ENCODE measurements at regions not wholly inside any gene's neighbourhood (a gene's known extent, or its start where the extent isn't known, plus 50 kb on each side); places are given as distances from the start of the nearest gene placed in this dataset.

DNA sequence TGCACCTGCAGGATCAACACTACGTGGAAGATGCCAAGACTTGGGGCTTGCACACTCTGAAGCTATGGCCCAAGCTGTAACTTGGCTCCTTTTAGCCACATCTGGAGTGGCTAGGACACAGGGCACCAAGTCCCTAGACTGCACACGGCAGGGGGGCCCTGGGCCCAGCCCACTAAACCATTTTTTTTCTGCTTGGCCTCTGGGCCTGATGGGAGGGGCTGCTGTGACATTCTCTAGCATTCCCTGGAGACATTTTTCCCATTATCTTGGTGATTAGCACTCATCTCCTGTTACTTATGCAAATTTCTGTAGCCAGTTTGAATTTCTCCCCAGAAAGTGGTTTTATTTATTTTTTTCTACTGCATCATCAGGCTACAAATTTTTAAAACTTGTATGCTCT lies 1080.7 kb downstream of the LRFN5 start:
- no peak for DNase-seq

GRCh38 chr14:42683707-42684106 lies 1077.0 kb downstream of the LRFN5 start:
- DNase-seq = no peak

DNA sequence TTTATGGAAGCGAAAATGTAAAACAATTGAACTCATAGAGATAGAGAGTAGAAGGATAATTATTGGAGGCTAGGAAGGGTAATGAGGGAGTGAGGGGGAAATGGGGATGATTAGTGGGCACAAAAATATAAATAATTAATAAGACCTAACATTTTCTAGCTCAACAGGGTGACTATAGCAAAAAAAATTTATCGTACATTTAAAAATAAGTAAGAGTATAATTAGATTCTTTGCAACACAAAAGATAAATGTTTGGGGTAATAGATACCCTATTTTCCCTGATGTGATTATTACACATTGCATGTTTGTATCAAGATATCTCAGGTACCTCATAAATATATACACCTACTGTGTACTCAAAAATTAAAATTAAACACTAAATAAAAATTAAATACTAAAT lies 1070.0 kb downstream of the LRFN5 start:
- DNase-seq = no peak

DNA sequence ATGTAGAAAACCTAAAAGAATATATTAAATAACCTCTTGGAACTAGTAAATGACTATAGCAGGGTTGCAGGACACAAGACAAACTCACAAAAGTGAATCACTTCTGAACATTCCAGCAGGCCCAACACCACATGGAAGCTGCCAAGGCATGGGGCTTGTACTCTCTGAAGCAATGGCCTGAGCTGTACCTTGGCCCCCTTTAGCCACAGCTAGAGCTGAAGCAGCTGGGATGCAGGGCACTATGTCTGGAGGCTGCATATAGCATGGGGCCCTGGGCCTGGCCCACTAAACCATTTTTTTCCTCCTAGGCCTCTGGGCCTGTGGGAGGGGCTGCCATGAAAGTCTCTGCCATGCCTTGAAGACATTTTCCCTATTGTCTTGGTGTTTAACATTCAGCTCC lies 1067.3 kb downstream of the LRFN5 start:
- DNase-seq = no peak

DNA sequence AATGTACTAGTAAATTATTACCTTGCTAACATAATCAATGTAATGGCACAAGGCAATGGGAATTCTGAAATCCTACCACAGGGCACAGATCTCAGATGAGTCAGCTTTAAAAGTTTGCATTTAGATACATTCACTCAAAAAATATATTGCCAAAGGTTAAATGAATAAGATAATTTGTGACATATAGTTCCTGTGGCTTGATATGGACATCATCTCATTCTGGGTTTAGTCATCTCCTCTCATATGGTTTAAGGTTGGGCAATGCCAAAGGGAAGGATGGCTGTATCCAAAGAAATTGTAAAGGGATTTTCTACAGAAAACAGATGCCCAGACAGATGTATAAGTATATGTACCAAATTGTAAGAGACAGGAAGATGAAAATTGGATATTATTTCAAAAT lies 1065.0 kb downstream of the LRFN5 start:
- DNase-seq = no peak

GRCh38 chr14:42665083-42665482 lies 1058.4 kb downstream of the LRFN5 start:
- DNase-seq = no peak

DNA sequence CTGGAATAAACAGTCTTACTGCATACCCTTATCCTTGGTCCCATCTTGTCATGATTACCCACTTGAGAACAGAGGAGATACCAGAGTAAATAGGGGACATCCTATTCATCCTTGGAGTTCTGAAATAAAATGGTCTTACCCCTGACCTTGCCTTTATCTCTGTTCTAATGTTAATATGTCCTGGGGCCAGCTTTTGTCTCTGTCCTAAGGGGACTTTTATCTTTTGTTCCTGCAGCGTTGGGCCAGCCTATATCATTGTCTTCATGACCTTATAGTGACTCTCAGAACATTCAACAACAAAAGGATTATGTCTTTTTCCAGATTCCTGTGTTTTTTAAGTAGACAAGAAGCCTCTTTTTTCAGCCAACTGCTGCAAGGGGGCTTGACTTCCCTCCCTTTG lies 1057.5 kb downstream of the LRFN5 start:
- no peak for DNase-seq

GRCh38 chr14:42654707-42655106 lies 1048.0 kb downstream of the LRFN5 start:
- no peak for DNase-seq

DNA sequence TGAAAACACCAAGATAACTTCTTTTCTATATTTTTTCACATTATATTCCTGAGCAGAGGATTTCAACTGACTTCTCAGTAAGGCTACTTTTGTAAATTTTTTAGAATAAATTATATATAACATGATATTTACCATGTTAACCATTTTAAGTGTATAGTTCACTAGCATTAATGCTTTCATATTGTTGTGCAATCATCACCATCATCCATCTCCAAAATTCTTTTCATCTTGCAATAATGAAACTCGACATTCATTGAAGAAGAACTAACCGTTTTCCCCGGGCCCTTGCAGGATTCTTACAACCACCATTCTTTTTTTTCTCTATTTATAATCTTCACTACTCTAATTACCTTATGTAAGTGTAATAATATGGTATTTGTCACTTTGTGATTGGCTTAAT lies 1036.1 kb downstream of the LRFN5 start:
- DNase-seq = no peak

GRCh38 chr14:42633504-42634095 lies 1026.9 kb downstream of the LRFN5 start:
- DNase-seq = no peak

DNA sequence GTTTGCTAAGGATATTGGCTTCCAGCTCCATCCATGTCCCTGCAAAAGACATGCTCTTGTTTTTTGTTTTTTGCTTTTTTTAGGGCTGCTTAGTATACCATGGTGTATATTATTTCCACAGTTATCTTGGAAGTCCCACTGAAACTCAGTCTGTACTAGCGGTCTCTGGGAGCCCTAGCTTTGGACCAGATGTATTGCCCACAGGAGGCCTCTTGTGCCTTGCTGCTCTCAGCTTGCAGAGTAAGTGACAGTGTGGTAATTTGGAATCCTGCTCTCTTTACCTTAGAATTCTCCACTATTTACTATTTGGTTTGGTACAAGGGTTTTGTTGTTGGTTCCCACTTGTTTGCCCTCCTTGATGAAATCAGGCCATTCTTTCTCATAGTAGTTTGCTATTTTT lies 1022.9 kb downstream of the LRFN5 start:
- no peak for DNase-seq

- DNase-seq = no peak
These were observed 1021.9 kb downstream of the LRFN5 start for GRCh38 chr14:42628602-42629001.

GRCh38 chr14:42626986-42627385 lies 1020.3 kb downstream of the LRFN5 start:
- no peak for DNase-seq

GRCh38 chr14:42624980-42625761 lies 1018.5 kb downstream of the LRFN5 start:
- DNase-seq = no peak

DNA sequence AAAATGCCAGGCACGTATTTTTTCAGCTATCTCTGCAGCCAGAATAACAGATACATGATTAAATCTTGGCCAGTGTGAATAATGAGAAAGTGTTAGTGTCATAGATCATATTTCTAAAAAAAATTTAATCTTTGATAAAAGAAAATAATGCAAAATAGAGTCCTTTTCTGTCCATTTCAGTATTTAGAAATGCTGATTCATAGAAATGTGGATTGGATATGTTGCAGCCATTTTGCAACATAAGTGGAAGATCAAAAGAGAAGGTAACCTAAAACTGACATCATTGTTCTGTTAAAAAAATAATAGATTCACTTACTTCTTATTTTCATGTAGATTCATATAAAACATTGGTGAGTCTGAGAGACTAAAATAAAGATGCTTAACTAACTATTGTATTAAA lies 1010.3 kb downstream of the LRFN5 start:
- no peak for DNase-seq

- DNase-seq = no peak
These were observed 1000.2 kb downstream of the LRFN5 start for GRCh38 chr14:42606839-42607238.

GRCh38 chr14:42602336-42602845 lies 995.7 kb downstream of the LRFN5 start:
- DNase-seq = no peak

DNA sequence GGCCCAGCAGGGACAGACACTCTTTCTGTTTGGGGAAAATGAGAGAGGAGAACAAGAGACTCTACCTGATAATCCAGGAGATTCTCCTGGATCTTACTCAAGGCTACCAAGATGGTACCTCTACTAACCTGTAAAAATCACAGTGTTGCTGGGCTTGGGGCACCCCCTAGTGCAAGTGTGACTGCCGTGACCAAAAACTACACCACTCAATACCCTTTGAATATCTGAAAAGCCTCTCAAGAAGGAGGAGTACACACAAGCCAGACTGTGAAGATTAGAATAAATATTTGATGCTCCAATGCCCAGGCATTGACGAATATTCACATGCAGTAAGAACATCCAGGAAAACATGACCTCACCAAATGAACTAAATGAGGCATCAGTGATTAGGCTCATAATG lies 965.4 kb downstream of the LRFN5 start:
- no peak for DNase-seq

- DNase-seq = no peak
These were observed 962.6 kb downstream of the LRFN5 start for GRCh38 chr14:42569227-42569626.

- DNase-seq = no peak
These were observed 958.9 kb downstream of the LRFN5 start for GRCh38 chr14:42565556-42565955.

- DNase-seq = no peak
These were observed 956.6 kb downstream of the LRFN5 start for GRCh38 chr14:42563313-42563712.

DNA sequence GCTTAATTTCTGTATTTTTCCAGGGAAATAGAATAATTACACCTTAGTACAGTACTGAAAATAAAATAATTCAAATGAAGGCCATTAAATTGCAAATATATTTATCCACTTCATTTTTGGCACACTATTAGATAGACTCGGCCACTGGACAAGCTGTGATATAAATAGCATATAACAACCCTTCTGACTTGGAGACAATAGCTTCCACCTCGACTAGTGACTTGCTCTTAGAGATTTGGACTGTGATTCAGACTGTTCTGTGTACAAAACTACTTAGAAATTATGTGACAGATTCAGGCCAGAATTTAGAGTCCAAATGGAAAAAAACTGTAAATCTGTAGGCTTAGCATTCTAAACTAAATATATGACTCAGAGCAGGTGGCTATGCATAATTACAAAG lies 949.9 kb downstream of the LRFN5 start:
- DNase-seq = no peak

- DNase-seq = no peak
These were observed 948.7 kb downstream of the LRFN5 start for GRCh38 chr14:42555365-42555764.

- no peak for DNase-seq
These were observed 947.4 kb downstream of the LRFN5 start for GRCh38 chr14:42554091-42554490.

GRCh38 chr14:42550310-42550709 lies 943.6 kb downstream of the LRFN5 start:
- no peak for DNase-seq

Measured in activated gamma-delta T cell (primary cell).